HUES6 (cell line): ENCODE measurements at regions not wholly inside any gene's neighbourhood (a gene's known extent, or its start where the extent isn't known, plus 50 kb on each side); places are given as distances from the start of the nearest gene placed in this dataset.
A peak's percentile ranks its signal among the peaks of the same experiment; 100 is the strongest.

Experiments
- H3K27ac ChIP-seq: 2 replicates; pipeline ENCODE4 v1.7.0; 2013; ENCODE audit warnings: low read depth, mild to moderate bottlenecking, low read length, inconsistent platforms
- H3K27me3 ChIP-seq: 2 replicates; pipeline ENCODE4 v1.6.1; 2013; ENCODE audit warnings: low read length; ENCODE audit not compliant: control insufficient read depth, insufficient read depth
- H3K36me3 ChIP-seq: 2 replicates; pipeline ENCODE4 v1.6.1; 2013; ENCODE audit warnings: low read length; ENCODE audit not compliant: control insufficient read depth, insufficient read depth
- H3K4me1 ChIP-seq: 2 replicates; pipeline ENCODE4 v1.6.1; 2013; ENCODE audit warnings: low read length; ENCODE audit not compliant: control insufficient read depth, insufficient read depth
- H3K4me3 ChIP-seq: 2 replicates; pipeline ENCODE4 v1.5.1; 2013; ENCODE audit warnings: low read depth, low read length
- H3K9ac ChIP-seq: one replicate; pipeline ENCODE4 v1.6.1; 2013; ENCODE audit warnings: mild to moderate bottlenecking, low read length
- H3K9me3 ChIP-seq: 2 replicates; pipeline ENCODE4 v1.6.1; 2013; ENCODE audit warnings: low read depth, low read length; ENCODE audit not compliant: control insufficient read depth, insufficient read depth

DNA sequence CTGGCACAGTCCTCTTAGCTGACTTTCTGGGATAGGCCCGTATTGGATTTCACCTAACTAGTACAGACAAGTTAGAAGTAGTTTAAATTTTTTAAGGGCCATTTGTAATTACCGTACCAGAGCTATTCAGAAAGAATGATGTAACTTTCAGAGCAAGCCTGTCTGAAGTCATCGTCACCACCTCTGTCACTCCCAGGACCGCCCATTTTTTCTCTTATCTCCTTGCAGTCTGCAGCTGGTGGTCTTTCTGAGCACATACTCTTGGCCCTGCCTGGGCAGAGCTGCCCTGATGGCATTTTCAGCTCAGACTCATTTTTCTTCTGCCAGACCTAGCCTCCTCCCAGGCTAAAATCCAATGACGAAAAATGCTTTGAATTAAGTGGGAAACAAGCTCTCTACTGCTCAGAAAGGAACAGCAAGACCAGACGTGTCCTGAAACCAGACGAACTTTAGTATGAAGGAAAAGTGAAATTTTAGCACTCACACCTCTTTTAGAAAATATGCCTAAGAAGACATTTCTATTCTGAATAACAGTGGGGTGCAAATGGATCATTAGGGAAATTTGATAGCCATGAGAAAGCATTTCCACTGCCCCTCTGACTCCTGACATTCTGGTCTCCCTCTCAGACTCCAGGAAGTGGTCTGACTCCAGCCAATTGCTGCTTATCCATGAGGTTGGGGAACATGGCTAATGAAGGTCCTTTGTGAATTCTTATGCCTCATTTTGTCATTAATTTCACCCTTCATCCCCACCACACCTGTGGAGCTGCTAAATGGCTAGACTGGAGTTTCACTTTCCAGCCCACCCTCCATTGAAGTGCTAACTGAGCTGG, 162.4 kb upstream of the GYPA start:
- H3K27me3 ChIP-seq: no peaks in the 10 kb centered on the region
- no peaks in the 10 kb centered on the region for H3K9me3 ChIP-seq
- no peaks in the 10 kb centered on the region for H3K36me3 ChIP-seq
- no peak overlapping the region for H3K4me3 ChIP-seq
- H3K9ac ChIP-seq: no peak overlapping the region
- 0 out of 2 replicates have a peak overlapping the region, but pooled peaks have one; percentile 16 for H3K27ac ChIP-seq
- H3K4me1 ChIP-seq: peaks cover 6% of the 10 kb centered on the region

DNA sequence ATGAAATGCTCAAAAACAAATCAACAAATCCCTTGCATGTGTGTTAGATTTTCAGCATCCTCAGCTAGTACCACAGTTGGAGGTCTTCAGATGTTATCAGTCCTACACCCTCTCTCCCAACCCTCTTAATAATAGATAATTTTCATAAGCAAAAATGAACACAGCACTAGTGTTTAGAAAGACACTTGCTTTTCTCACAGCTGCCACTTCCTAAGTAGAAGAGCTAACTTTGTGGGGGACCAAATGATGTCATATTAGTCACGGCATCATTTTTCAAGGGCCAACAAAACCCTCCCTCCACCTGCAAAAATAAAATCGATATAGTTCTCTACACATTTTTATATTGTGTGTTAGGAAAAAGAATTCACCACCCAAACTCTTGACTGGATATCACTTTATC, 163.5 kb upstream of the GYPA start:
- Histone ChIP-seq H3K9me3 (no peaks in the 10 kb centered on the region), H3K4me3 (no peak overlapping the region), H3K27ac (no peak overlapping the region), H3K4me1 (peaks cover 6% of the 10 kb centered on the region), H3K36me3 (no peaks in the 10 kb centered on the region), H3K9ac (no peak overlapping the region), H3K27me3 (no peaks in the 10 kb centered on the region)

GRCh38 chr4:144310535-144310934, 170.0 kb upstream of the GYPA start:
- H3K4me3 ChIP-seq: no peak overlapping the region
- H3K4me1 ChIP-seq: no peaks in the 10 kb centered on the region
- peaks cover 22% of the 10 kb centered on the region for H3K9me3 ChIP-seq
- no peak overlapping the region for H3K27ac ChIP-seq
- no peaks in the 10 kb centered on the region for H3K27me3 ChIP-seq
- no peak overlapping the region for H3K9ac ChIP-seq
- H3K36me3 ChIP-seq: no peaks in the 10 kb centered on the region

DNA sequence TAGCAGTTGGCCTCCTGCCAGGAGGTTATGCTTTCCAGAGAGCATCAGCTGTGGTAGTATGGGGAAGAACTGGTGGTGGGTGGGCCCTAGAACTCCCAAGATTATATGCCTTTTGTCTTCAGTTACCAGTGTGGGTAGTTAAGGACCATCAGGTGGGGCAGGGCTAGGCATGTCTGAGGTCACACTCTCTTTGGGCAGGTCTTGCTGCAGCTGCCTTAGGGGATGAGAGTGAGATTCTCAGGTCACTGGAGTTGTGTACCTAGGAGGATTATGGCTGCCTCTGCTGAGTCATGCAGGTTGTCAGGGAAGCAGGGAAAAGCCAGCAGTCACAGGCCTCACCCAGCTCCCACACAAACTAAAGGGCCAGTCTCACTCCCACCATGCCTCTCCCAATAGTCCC, 172.9 kb upstream of the GYPA start:
- H3K4me3 ChIP-seq: no peak overlapping the region
- H3K9me3 ChIP-seq: peaks cover 28% of the 10 kb centered on the region
- H3K27me3 ChIP-seq: no peaks in the 10 kb centered on the region
- H3K9ac ChIP-seq: no peak overlapping the region
- no peaks in the 10 kb centered on the region for H3K36me3 ChIP-seq
- no peak overlapping the region for H3K27ac ChIP-seq
- H3K4me1 ChIP-seq: no peaks in the 10 kb centered on the region

- no peak overlapping the region for H3K27ac ChIP-seq
- H3K4me3 ChIP-seq: no peak overlapping the region
- no peak overlapping the region for H3K9ac ChIP-seq
- H3K9me3 ChIP-seq: peaks cover 28% of the 10 kb centered on the region
- H3K36me3 ChIP-seq: no peaks in the 10 kb centered on the region
- H3K27me3 ChIP-seq: no peaks in the 10 kb centered on the region
- no peaks in the 10 kb centered on the region for H3K4me1 ChIP-seq
Observed at GRCh38 chr4:144316869-144317268, 176.4 kb upstream of the GYPA start.

- Histone ChIP-seq H3K9ac (no peak overlapping the region), H3K4me1 (no peaks in the 10 kb centered on the region), H3K27ac (no peak overlapping the region), H3K9me3 (peaks cover 19% of the 10 kb centered on the region), H3K27me3 (no peaks in the 10 kb centered on the region), H3K36me3 (no peaks in the 10 kb centered on the region), H3K4me3 (no peak overlapping the region)
Observed at GRCh38 chr4:144318797-144319196, 178.3 kb upstream of the GYPA start.

DNA sequence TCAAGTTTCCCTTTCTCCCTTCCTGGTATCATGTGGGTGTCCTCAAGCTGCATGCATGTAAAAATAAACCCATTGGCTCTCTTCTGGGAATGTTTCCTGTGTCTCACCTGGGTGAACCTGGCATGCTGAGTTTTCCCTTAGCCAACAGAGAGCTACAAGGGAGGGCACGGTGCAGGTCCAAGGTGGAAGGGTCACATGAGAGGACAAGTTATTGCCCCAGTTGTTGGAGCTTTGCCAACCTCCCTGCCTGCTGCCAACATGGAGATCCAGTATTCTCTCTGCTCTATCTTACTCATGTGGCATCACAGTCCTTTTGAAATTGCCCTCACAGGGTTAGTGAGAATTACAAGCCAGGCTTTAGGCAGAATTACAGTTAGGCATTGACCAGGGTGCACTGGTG, 196.1 kb upstream of the GYPA start:
- Histone ChIP-seq H3K4me1 (no peaks in the 10 kb centered on the region), H3K27ac (no peak overlapping the region), H3K27me3 (no peaks in the 10 kb centered on the region), H3K9ac (no peak overlapping the region), H3K36me3 (no peaks in the 10 kb centered on the region), H3K9me3 (no peaks in the 10 kb centered on the region), H3K4me3 (no peak overlapping the region)

GRCh38 chr4:144338148-144338547, 197.6 kb upstream of the GYPA start:
- Histone ChIP-seq H3K4me3 (no peak overlapping the region), H3K9ac (no peak overlapping the region), H3K27ac (no peak overlapping the region)

GRCh38 chr4:144338834-144339233, 198.3 kb upstream of the GYPA start:
- Histone ChIP-seq H3K27me3 (no peaks in the 10 kb centered on the region), H3K4me3 (no peak overlapping the region), H3K9me3 (no peaks in the 10 kb centered on the region), H3K36me3 (no peaks in the 10 kb centered on the region), H3K9ac (no peak overlapping the region), H3K4me1 (no peaks in the 10 kb centered on the region), H3K27ac (no peak overlapping the region)

More at GRCh38 chr4:144338148-144338547, 197.6 kb upstream of the GYPA start:
- Histone ChIP-seq H3K9me3 (no peaks in the 10 kb centered on the region), H3K36me3 (no peaks in the 10 kb centered on the region), H3K27me3 (no peaks in the 10 kb centered on the region), H3K4me1 (no peaks in the 10 kb centered on the region)

- H3K36me3 ChIP-seq: no peaks in the 10 kb centered on the region
- H3K27ac ChIP-seq: no peak overlapping the region
- no peaks in the 10 kb centered on the region for H3K9me3 ChIP-seq
- H3K4me1 ChIP-seq: no peaks in the 10 kb centered on the region
- H3K27me3 ChIP-seq: no peaks in the 10 kb centered on the region
- H3K9ac ChIP-seq: no peak overlapping the region
- no peak overlapping the region for H3K4me3 ChIP-seq
Observed at GRCh38 chr4:144340931-144341330, 200.4 kb upstream of the GYPA start.

DNA sequence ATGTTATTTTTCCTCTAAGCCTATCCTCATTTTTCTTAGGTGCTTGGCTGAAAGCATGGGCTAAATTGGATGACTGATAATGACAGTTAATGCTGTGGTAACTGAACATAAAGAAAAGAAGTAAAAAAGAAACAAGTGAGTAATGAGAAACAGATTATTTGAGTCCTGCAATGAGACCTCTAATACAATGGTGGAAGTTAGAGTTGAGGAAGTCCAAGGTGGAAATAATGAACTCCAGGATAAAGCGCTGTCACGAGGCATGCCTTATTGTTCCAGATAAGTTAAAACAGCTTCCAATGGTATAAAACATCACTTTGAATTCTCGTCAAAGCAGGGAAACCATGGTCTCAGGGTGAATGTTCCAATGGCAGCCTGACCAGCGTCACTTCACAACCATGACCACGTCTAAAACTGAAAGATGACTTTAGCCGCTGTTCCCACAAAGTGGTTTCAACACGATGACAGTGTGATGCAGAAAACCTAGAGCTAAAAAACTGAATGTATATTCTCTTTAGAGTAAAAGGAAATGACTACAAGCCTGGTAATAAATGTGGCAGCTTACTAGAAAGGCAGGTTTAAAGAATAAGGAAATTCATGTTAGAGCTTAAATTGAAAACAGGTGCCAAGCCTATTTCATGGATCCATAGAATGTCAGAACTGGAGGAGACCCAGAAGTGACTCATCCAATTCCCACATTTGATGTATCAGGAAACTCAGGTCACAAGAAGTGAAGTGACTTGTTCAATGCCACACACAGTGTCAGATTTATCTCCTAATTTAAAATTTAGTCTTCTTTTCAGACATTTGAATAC, 202.6 kb upstream of the GYPA start:
- H3K27ac ChIP-seq: no peak overlapping the region
- H3K9me3 ChIP-seq: no peaks in the 10 kb centered on the region
- H3K4me1 ChIP-seq: no peaks in the 10 kb centered on the region
- no peaks in the 10 kb centered on the region for H3K27me3 ChIP-seq
- H3K4me3 ChIP-seq: no peak overlapping the region
- no peaks in the 10 kb centered on the region for H3K36me3 ChIP-seq
- H3K9ac ChIP-seq: no peak overlapping the region
